ENCODE measurements at regions not wholly inside any gene's neighbourhood (a gene's known extent, or its start where the extent isn't known, plus 50 kb on each side); places are given as distances from the start of the nearest gene placed in this dataset.

- H3K9ac ChIP-seq (ENCODE audit: insufficient read depth in 1 of 2, low read length in 2 of 2), result no peak overlapping the region
- 82 to 84% methylated on average over 2 of the region's 2 CpGs for WGBS, 2 donors
- H3K4me3 ChIP-seq, result no peak overlapping the region
- ATAC-seq (ENCODE audit: insufficient read depth, low FRiP score) (no peak), DNase-seq (no peak)
- no peaks in the 10 kb centered on the region for H3K9me3 ChIP-seq (ENCODE audit: control insufficient read depth in 4 of 4, insufficient read depth in 3 of 4, low read length in 3 of 4)
- H3K36me3 ChIP-seq (ENCODE audit: control insufficient read depth in 4 of 4, insufficient read depth in 4 of 4, low read length in 4 of 4), result no peaks in the 10 kb centered on the region
- TF ChIP-seq CTCF (IDR thresholded peaks at IDR 0.05; ENCODE audit: control extremely low read depth, extremely low read depth), result no peak
- no peaks in the 10 kb centered on the region for H3K27me3 ChIP-seq (ENCODE audit: control insufficient read depth in 3 of 3, insufficient read depth in 3 of 3, low read length in 2 of 3)
- peak overlapping the region in 1 of 2 donors; percentile 64 for H3K27ac ChIP-seq (ENCODE audit: low read depth in 1 of 2, low read length in 1 of 2)
- H3K4me1 ChIP-seq (ENCODE audit: control insufficient read depth in 5 of 5, insufficient read depth in 5 of 5, low read length in 5 of 5), result peaks cover 2 to 26% (median 12%) of the 10 kb centered on the region in 5 donors
Measured at GRCh38 chr5:68709239-68709638, 384.6 kb upstream of the SLC30A5 start.

GRCh38 chr5:68710514-68710913, 383.3 kb upstream of the SLC30A5 start:
- no peak for ATAC-seq (ENCODE audit: insufficient read depth, low FRiP score)
- H3K36me3 ChIP-seq (ENCODE audit: control insufficient read depth in 4 of 4, insufficient read depth in 4 of 4, low read length in 4 of 4), result no peaks in the 10 kb centered on the region
- DNase-seq, result no peak
- H3K4me1 ChIP-seq (ENCODE audit: control insufficient read depth in 5 of 5, insufficient read depth in 5 of 5, low read length in 5 of 5), result peaks cover 2 to 26% (median 12%) of the 10 kb centered on the region in 5 donors
- H3K9ac ChIP-seq (ENCODE audit: insufficient read depth in 1 of 2, low read length in 2 of 2), result no peak overlapping the region
- H3K4me3 ChIP-seq, result no peak overlapping the region
- WGBS, 2 donors, result 80 to 87% methylated on average over 1 of the region's 1 CpG
- no peaks in the 10 kb centered on the region for H3K27me3 ChIP-seq (ENCODE audit: control insufficient read depth in 3 of 3, insufficient read depth in 3 of 3, low read length in 2 of 3)
- H3K27ac ChIP-seq (ENCODE audit: low read depth in 1 of 2, low read length in 1 of 2), result peak overlapping the region in 1 of 2 donors; percentile 64
- TF ChIP-seq CTCF (IDR thresholded peaks at IDR 0.05; ENCODE audit: control extremely low read depth, extremely low read depth), result no peak
- H3K9me3 ChIP-seq (ENCODE audit: control insufficient read depth in 4 of 4, insufficient read depth in 3 of 4, low read length in 3 of 4), result no peaks in the 10 kb centered on the region

DNA sequence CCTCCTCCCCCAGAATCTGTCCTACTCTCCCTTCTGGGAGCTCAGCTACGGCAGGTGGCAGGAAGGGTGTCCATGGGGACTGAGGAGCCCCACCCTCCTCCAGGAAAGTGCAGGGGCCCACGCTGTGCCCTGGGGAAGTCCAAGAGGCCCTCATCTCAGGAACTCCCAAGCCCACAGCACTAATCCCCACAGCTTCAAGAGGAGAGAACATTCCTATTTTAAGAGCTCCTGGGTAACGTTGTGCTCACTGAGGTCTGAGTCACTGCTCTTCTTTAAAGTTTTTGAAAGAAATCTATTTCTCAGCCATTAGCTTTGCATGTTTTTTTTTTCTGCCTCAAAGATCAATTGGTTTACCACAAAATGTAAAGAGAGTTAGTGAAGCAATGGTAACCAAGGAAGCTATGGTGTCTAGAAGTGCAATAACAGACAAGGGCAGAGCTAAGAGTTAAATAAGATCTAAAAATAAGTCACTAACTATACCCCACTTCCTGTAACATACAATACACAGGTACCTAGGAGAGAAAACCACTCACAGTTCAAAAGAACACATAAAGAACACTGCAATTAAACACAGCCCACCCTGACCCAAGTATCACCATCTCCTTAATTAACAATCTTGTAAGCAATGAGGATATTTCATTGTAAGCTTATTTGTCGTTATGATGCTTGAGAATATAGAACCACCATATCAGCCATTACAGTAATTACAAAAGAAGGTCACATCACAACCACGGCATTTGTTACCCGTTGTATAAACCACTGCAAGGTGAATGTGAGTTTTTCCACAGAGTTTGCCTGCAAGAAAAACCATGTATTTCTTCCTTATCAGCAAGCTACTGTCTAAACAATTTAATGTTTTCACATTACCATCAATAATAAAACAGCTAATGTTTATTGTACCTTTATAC, 382.3 kb upstream of the SLC30A5 start:
- 51 to 59% methylated on average over 6 of the region's 6 CpGs for whole genome bisulfite sequencing, 2 donors
- Histone ChIP-seq H3K9me3 (ENCODE audit: control insufficient read depth in 4 of 4, insufficient read depth in 3 of 4, low read length in 3 of 4) (no peaks in the 10 kb centered on the region), H3K4me1 (ENCODE audit: control insufficient read depth in 5 of 5, insufficient read depth in 5 of 5, low read length in 5 of 5) (peaks cover 2 to 26% (median 12%) of the 10 kb centered on the region in 5 donors), H3K36me3 (ENCODE audit: control insufficient read depth in 4 of 4, insufficient read depth in 4 of 4, low read length in 4 of 4) (no peaks in the 10 kb centered on the region), H3K9ac (ENCODE audit: insufficient read depth in 1 of 2, low read length in 2 of 2) (no peak overlapping the region), H3K4me3 (no peak overlapping the region), H3K27me3 (ENCODE audit: control insufficient read depth in 3 of 3, insufficient read depth in 3 of 3, low read length in 2 of 3) (no peaks in the 10 kb centered on the region), H3K27ac (ENCODE audit: low read depth in 1 of 2, low read length in 1 of 2) (peak overlapping the region in 1 of 2 donors; percentile 53)
- DNase-seq, result peak in 1 of 3 donors; percentile 23
- TF ChIP-seq CTCF (IDR thresholded peaks at IDR 0.05; ENCODE audit: control extremely low read depth, extremely low read depth), result no peak
- peak; percentile 53 for ATAC-seq (ENCODE audit: insufficient read depth, low FRiP score)

Data from lung (tissue), 11 donors.